Ishikawa (cell line): ENCODE measurements at regions not wholly inside any gene's neighbourhood (a gene's known extent, or its start where the extent isn't known, plus 50 kb on each side); places are given as distances from the start of the nearest gene placed in this dataset.

Experiments used
- CEBPB ChIP-seq: IDR thresholded peaks from 2 replicates; pipeline ENCODE4 v1.6.1; 2012
- CREB1 ChIP-seq: IDR thresholded peaks from 2 replicates; pipeline ENCODE4 v1.6.1; 2012; ENCODE audit warnings: low read depth
- EGR1 ChIP-seq: IDR thresholded peaks from 2 replicates; pipeline ENCODE4 v1.6.1; 2012
- EP300 ChIP-seq: IDR thresholded peaks from 2 replicates; pipeline ENCODE4 v1.6.1; 2012; ENCODE audit warnings: borderline replicate concordance
- FOXM1 ChIP-seq: IDR thresholded peaks from 2 replicates; pipeline ENCODE4 v1.6.1; 2012; ENCODE audit warnings: low read depth, borderline replicate concordance
- MAX ChIP-seq: IDR thresholded peaks from 2 replicates; pipeline ENCODE4 v1.6.1; 2012
- NFIC ChIP-seq: IDR thresholded peaks from 2 replicates; pipeline ENCODE4 v1.6.1; 2012
- RAD21 ChIP-seq: IDR thresholded peaks from 2 replicates; pipeline ENCODE4 v1.6.1; 2012; ENCODE audit warnings: low read depth
- REST ChIP-seq: IDR thresholded peaks from 2 replicates; pipeline ENCODE4 v1.6.1; 2012; ENCODE audit warnings: low read depth, mild to moderate bottlenecking
- TAF1 ChIP-seq: IDR thresholded peaks from 2 replicates; pipeline ENCODE4 v1.6.1; 2012; ENCODE audit warnings: low read depth, mild to moderate bottlenecking
- TCF12 ChIP-seq: IDR thresholded peaks from 2 replicates; pipeline ENCODE4 v1.6.1; 2012; ENCODE audit warnings: low read depth
- TEAD4 ChIP-seq: IDR thresholded peaks from 2 replicates; pipeline ENCODE4 v1.6.1; 2012
- USF1 ChIP-seq: IDR thresholded peaks from 2 replicates; pipeline ENCODE4 v1.6.1; 2012
- YY1 ChIP-seq: IDR thresholded peaks from 2 replicates; pipeline ENCODE4 v1.6.1; 2012; ENCODE audit warnings: low read depth
- ZBTB7A ChIP-seq: IDR thresholded peaks from 2 replicates; pipeline ENCODE4 v1.6.1; 2012; ENCODE audit warnings: low read depth

GRCh38 chr4:92189146-92189545, 114.6 kb upstream of the GRID2 start:
- no peak for TF ChIP-seq FOXM1
- no peak for TF ChIP-seq EP300
- no peak for TF ChIP-seq RAD21
- TF ChIP-seq TCF12 = no peak
- no peak for TF ChIP-seq TEAD4

GRCh38 chr4:92198711-92199110, 105.1 kb upstream of the GRID2 start:
- TF ChIP-seq ZBTB7A (no peak), TEAD4 (no peak), EGR1 (no peak), USF1 (no peak), CEBPB (no peak), YY1 (no peak), NFIC (no peak)

- TF ChIP-seq EP300 (no peak), REST (no peak), EGR1 (no peak), MAX (no peak), TEAD4 (no peak), USF1 (no peak), ZBTB7A (no peak), CEBPB (no peak), FOXM1 (no peak), TCF12 (no peak), YY1 (no peak), RAD21 (no peak), TAF1 (no peak), CREB1 (no peak), NFIC (no peak)
These were observed 104.6 kb upstream of the GRID2 start for GRCh38 chr4:92199135-92199534.

- TF ChIP-seq ZBTB7A = no peak
These were observed 92.9 kb upstream of the GRID2 start for GRCh38 chr4:92210906-92211305.

- TF ChIP-seq TEAD4 (no peak), TCF12 (no peak), YY1 (no peak), MAX (no peak), ZBTB7A (no peak), NFIC (no peak), CEBPB (no peak), FOXM1 (no peak), EGR1 (no peak), RAD21 (no peak), EP300 (no peak), USF1 (no peak), REST (no peak)
These were observed 88.3 kb upstream of the GRID2 start for GRCh38 chr4:92215476-92215875.

- TF ChIP-seq CEBPB (no peak), TAF1 (no peak)
These were observed 72.3 kb upstream of the GRID2 start for GRCh38 chr4:92231511-92231910.

GRCh38 chr4:92232566-92232965, 71.2 kb upstream of the GRID2 start:
- TF ChIP-seq CREB1 (no peak), NFIC (no peak), FOXM1 (no peak), EGR1 (no peak), TEAD4 (no peak), USF1 (no peak), MAX (no peak), RAD21 (no peak), ZBTB7A (no peak)
